Fibroblast of the conjunctiva (primary cell): ENCODE measurements at regions not wholly inside any gene's neighbourhood (a gene's known extent, or its start where the extent isn't known, plus 50 kb on each side); places are given as distances from the start of the nearest gene placed in this dataset.
A peak's percentile ranks its signal among the peaks of the same experiment; 100 is the strongest.

Experiments
- DNase-seq: peaks from one replicate; pipeline ENCODE4 v3.0.0-alpha.2; 2010; ENCODE audit warnings: low read depth

- no peak for DNase-seq
Measured at GRCh38 chr9:26313108-26313507, 579.5 kb downstream of the CAAP1 start.

GRCh38 chr9:26311463-26311995 is 581.1 kb downstream of the CAAP1 start:
- no peak for DNase-seq

GRCh38 chr9:26310294-26310693 is 582.3 kb downstream of the CAAP1 start:
- DNase-seq, result no peak

- DNase-seq, result no peak
Measured at GRCh38 chr9:26308328-26308727, 584.3 kb downstream of the CAAP1 start.

- no peak for DNase-seq
Measured at GRCh38 chr9:26301659-26302058, 590.9 kb downstream of the CAAP1 start.

GRCh38 chr9:26301046-26301445 is 591.6 kb downstream of the CAAP1 start:
- no peak for DNase-seq

GRCh38 chr9:26296910-26297572 is 595.6 kb downstream of the CAAP1 start:
- DNase-seq, result no peak

- DNase-seq, result no peak
Measured at GRCh38 chr9:26292943-26293342, 599.7 kb downstream of the CAAP1 start.

GRCh38 chr9:26271495-26272122 is 593.4 kb upstream of the TUSC1 start:
- no peak for DNase-seq

GRCh38 chr9:26266146-26266793 is 588.0 kb upstream of the TUSC1 start:
- no peak for DNase-seq

GRCh38 chr9:26264709-26265601 is 586.7 kb upstream of the TUSC1 start:
- DNase-seq, result peak; percentile 40

GRCh38 chr9:26263478-26263877 is 585.2 kb upstream of the TUSC1 start:
- DNase-seq, result no peak

- no peak for DNase-seq
Measured at GRCh38 chr9:26262421-26263107, 584.3 kb upstream of the TUSC1 start.

GRCh38 chr9:26261503-26262330 is 583.5 kb upstream of the TUSC1 start:
- DNase-seq, result no peak

GRCh38 chr9:26260238-26260637 is 582.0 kb upstream of the TUSC1 start:
- DNase-seq, result no peak

- no peak for DNase-seq
Measured at GRCh38 chr9:26247861-26248260, 569.6 kb upstream of the TUSC1 start.

- no peak for DNase-seq
Measured at GRCh38 chr9:26244661-26245451, 566.6 kb upstream of the TUSC1 start.

- DNase-seq, result no peak
Measured at GRCh38 chr9:26243726-26244125, 565.5 kb upstream of the TUSC1 start.

GRCh38 chr9:26243029-26243697 is 564.9 kb upstream of the TUSC1 start:
- DNase-seq, result no peak
